DMS53 treated with DMSO at 0.1 percent for 48 hours (cell line): ENCODE measurements at regions not wholly inside any gene's neighbourhood (a gene's known extent, or its start where the extent isn't known, plus 50 kb on each side); places are given as distances from the start of the nearest gene placed in this dataset.
"Not testable (repeated sequence)": the region's sequence is repeated elsewhere in the genome, so short reads cannot be mapped to it uniquely, and the experiment has no call there.

ENCODE experiments used
- DNase-seq: peaks from one replicate; lab custom pipeline; 2025; ENCODE audit not compliant: unreplicated experiment; lab: John Stamatoyannopoulos, UW

GRCh38 chr6:130603391-130603790, 223.8 kb upstream of the SMLR1 start:
- DNase-seq = no peak

- no peak for DNase-seq
Observed at GRCh38 chr6:130604841-130605399, 222.3 kb upstream of the SMLR1 start.

- DNase-seq = no peak
Observed at GRCh38 chr6:130610303-130610702, 216.9 kb upstream of the SMLR1 start.

- no peak for DNase-seq
Observed at GRCh38 chr6:130611366-130611765, 215.8 kb upstream of the SMLR1 start.

- DNase-seq = no peak
Observed at GRCh38 chr6:130613176-130613575, 214.0 kb upstream of the SMLR1 start.

GRCh38 chr6:130615816-130616215, 211.4 kb upstream of the SMLR1 start:
- DNase-seq = no peak

GRCh38 chr6:130617658-130618057, 209.5 kb upstream of the SMLR1 start:
- no peak for DNase-seq

GRCh38 chr6:130618806-130619205, 208.4 kb upstream of the SMLR1 start:
- DNase-seq = not testable (repeated sequence)

GRCh38 chr6:130620338-130620781, 206.8 kb upstream of the SMLR1 start:
- no peak for DNase-seq

GRCh38 chr6:130622142-130622541, 205.1 kb upstream of the SMLR1 start:
- no peak for DNase-seq

GRCh38 chr6:130624046-130624445, 203.2 kb upstream of the SMLR1 start:
- DNase-seq = no peak

GRCh38 chr6:130625825-130626527, 201.2 kb upstream of the SMLR1 start:
- no peak for DNase-seq

- DNase-seq = no peak
Observed at GRCh38 chr6:130628862-130629261, 198.3 kb upstream of the SMLR1 start.

GRCh38 chr6:130629640-130630039, 197.6 kb upstream of the SMLR1 start:
- no peak for DNase-seq

- DNase-seq = peak; percentile 8
Observed at GRCh38 chr6:130632277-130632676, 194.9 kb upstream of the SMLR1 start.

GRCh38 chr6:130632897-130633296, 194.3 kb upstream of the SMLR1 start:
- no peak for DNase-seq

- no peak for DNase-seq
Observed at GRCh38 chr6:130643361-130643760, 183.8 kb upstream of the SMLR1 start.

GRCh38 chr6:130644175-130644574, 183.0 kb upstream of the SMLR1 start:
- DNase-seq = no peak

GRCh38 chr6:130644769-130645168, 182.4 kb upstream of the SMLR1 start:
- DNase-seq = not testable (repeated sequence)

GRCh38 chr6:130647246-130647645, 180.0 kb upstream of the SMLR1 start:
- DNase-seq = no peak

GRCh38 chr6:130655586-130655985, 171.6 kb upstream of the SMLR1 start:
- no peak for DNase-seq

GRCh38 chr6:130661077-130661476, 166.1 kb upstream of the SMLR1 start:
- no peak for DNase-seq

- DNase-seq = no peak
Observed at GRCh38 chr6:130666786-130667185, 160.4 kb upstream of the SMLR1 start.
